GM18861 (cell line): ENCODE measurements at regions not wholly inside any gene's neighbourhood (a gene's known extent, or its start where the extent isn't known, plus 50 kb on each side); places are given as distances from the start of the nearest gene placed in this dataset.

Experiments
- ATAC-seq: cut with Tn5 transposase; IDR thresholded peaks from one replicate; pipeline ENCODE4 v1.9.1; 2021; ENCODE audit not compliant: unreplicated experiment

- ATAC-seq, result no peak
Observed at GRCh38 chr1:5661196-5662085, 330.8 kb downstream of the NPHP4 start.

DNA sequence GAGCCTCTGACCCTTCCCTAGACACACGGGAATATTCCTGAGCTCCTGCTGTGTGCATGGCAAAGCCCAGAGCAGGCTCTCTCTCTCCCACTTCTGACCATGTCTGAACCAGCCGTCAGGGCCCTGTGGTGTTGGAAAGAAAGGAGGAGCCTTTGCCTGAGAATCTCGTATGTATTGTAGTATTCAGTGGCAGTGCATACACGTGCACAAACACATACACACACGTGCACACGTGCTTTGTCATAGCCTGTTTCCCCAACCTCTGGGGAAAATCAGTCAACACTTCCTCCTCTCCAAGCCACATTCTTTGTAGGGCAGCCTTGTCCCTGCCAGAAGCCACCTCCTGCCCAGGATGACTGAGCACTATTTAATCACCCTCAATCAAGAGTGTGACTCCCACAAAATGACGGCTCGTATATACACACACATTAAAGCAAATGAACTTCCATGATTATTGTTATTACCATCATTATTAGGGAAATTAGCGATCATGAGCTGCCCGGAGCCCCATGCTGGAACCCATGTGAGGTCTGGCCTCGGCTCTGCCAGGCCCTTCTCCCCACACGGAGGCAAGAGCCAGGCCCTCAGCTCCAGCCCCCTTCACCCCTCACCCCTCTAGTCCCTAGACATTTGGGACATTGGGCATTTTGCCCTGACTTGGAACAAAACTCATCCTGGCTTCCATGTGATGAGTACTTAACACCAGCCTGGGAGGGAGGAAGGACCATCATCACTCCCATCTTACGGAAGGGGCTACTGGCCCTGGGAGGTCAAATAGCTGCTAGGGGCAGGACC, 331.9 kb downstream of the NPHP4 start:
- no peak for ATAC-seq

DNA sequence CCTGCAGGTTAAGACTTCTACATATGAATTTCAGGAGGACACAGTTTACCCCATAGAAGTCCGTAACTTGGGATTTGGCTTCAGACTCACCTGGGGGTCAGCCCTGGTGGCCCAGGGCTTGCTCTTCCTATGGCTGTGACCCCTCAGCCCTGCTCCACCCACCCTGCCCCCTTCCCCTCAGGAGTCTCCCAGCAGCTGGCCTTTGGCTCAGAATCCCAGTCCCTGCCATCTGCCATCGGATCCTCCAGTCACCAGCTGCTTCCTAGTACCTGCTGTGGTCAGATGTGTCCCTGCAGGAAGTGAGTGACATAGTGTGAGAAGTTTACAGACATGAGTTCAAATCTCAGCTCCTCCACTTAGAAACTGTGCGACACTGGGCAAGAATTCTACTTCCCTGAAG, 332.6 kb downstream of the NPHP4 start:
- ATAC-seq, result no peak

DNA sequence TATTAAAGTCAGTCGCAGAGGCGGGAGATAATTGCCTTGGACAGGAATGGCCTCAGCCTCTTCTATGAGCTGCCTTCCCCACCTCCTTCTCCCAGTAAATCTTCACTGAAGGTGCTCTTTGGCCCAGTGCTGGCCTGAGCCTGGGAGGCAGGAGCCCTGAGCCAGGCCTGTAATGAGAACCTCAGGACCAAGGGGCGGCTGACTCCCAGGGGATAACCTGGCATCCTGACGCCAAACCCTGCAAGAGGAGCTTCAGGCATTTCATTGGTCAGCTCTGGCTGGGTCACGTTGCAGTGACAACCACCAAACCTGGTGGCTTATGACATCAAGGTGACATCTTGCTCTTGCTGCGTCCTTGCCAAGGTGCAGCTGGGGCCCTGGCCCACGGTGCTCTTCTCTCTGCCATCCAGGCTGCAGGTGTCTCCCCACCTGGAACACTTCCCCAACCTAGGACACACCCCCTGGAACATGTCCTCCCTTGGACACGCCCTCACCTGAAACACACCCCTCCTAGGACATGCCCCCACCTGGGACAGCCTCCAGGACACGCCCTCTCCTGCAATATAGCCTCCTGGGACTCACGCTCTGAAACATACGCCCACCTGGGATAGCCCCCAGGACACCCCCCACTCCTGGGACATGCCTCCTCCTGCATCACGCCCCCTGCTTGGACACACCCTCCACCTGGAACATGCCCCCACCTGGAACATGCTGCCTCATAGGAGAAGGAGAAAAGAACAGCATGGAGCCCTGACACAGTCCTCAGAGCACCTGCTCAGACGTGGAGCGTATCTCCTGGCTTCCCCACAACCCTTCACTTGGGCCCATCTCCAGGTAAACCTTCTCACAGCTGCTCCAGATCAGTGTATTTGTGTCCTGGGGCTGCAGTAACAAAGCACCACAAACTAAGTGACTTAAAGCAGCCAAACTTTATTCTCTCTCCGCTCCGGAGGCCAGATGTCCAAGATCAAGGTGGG, 333.6 kb downstream of the NPHP4 start:
- ATAC-seq, result no peak

DNA sequence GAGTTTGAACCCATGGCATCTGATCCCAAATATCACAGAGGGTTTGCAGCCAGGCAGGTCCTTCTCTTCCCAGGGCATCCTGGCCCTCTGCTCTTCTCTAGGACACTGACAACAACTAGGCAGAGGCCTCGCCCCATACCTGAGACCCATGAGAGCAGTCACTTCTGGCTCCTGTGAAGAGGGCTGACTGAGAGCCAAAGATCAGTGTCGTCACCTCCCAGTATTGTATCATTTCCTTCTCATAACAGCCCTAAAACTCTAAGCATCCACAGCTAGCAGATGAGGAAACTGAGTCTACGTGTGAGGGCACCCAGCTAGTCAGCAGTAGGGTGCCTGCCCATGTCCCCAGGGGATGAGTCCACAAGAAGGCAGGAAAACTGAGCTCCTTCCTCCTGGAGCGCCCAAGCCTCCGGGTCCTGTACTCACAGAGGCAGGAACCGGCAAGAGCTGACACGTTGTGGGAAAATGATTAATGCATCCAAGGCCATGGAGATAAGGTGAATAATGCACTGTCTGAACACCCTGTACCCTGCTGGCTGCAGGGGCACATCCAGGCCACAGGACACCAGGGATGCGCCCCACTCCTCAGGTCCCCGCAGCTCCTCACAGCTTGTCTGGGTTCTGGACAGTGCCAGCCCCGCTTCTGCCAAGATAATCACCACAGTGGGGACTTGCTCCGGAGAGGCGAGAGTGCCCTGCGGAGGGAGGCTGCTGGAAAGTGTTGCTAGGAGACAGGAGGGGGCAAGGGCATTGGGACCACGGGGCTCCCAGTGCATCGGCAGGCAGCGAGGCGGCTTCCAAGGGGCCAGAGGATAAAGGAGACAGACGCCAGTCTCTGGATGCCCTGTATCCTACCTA, 340.0 kb downstream of the NPHP4 start:
- ATAC-seq, result no peak

DNA sequence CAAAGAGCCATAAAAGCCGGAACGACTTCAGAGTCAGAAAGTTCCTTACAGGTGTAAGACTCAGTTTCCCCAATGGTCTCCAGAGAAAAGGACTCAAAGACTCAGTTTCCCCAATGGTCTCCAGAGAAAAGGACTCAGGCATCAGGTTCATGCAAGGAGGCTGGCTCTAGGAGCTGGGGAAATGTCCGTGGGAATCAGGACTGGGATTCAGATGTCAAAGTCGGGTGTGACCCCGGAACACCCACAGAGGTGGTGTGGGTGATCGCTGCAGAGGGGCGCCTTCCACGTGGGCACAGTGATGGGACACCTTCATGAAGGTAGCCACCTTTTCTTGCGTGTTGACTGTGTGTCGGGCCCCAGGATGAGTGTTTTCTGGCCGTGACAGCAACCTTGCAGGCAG, 340.8 kb downstream of the NPHP4 start:
- ATAC-seq, result no peak

DNA sequence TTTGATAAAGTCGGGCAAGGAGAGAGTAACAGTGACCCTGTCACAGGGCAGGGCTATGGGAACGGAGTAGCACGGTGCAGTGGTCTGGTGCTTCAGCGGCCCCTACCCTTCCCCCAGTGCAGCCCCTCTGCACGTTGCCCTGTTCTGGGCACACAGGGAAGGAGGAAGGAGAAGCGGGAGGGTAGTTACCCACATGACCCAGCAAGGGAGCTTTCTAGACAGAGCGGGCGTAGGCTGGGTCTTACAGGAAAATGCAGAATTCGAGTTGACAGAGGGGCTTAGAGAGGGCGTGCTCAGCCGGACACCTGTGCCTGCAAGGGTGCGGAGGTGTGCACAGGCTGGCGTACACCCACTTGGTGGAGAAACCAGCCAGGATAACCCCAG, 341.2 kb downstream of the NPHP4 start:
- no peak for ATAC-seq

- ATAC-seq, result no peak
Observed at GRCh38 chr1:5650283-5651026, 341.8 kb downstream of the NPHP4 start.

GRCh38 chr1:5649795-5650194, 342.4 kb downstream of the NPHP4 start:
- no peak for ATAC-seq

GRCh38 chr1:5649166-5649551, 343.1 kb downstream of the NPHP4 start:
- no peak for ATAC-seq

DNA sequence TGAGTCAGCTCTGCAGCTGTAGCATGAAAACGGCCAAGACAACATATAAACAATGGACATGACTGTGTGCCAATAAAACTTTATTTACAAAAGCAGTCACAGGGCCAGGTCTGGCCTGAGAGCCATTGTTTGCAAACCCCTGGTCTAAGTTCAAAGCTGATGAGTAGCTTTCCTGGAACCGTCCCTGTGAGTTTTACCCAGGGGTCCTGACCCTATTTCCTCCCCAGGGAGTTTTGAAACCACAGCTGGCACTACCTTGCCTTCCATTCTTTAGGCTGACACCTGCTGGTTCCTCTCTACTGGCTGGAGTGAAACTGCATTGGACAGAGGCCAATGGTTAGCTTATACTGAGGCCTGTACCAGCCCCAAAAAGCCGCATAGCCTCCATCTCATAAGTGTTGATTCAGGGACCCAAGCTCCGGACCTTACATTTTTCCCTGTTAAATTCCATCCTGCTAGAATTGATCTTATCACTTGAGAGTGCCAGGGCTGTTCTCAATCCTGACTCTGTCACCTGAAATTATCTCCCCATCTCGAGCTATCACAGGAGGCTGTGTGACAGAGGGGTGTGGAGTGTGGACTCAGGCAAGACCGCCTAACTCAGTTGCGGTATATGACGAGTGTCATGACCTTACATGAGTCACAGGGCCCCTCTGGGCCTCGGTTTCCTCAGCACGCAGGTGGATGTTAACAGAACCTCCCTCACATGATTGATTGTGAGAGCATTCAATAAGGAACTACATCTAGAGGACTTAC, 343.6 kb downstream of the NPHP4 start:
- ATAC-seq, result no peak

- no peak for ATAC-seq
Observed at GRCh38 chr1:5647234-5647633, 345.0 kb downstream of the NPHP4 start.

DNA sequence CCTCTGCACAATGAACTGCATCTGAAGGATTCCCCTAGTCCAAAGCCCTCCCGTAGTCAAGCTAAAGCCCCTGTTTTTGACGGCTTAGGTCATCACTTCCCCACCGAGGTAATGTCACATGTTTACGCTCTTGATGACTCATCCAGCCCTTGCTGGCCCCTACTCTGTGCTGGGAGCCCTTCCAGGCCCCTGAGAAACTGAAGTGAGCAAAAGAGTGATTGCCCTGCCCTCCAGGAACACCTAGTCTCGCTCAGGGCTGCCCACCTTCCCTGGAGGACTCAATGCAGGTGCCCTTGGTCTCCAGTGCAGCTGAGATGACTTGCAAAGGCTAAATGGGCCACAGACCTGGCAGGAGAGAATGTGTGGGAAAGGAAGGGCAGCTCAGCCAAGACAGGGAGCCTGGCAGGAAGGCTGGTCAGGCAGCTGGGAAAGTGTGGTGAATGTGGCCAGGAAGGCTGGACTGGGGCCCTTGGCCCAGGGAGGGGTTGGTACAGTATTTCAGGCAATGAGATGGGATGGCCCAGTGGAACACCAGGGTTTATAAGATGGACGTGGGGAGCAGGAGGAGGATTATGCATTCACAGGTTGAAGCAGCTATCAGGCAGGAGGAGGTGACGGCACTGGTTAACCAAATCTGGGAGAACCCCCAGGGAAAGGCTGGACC, 345.6 kb downstream of the NPHP4 start:
- ATAC-seq, result no peak

DNA sequence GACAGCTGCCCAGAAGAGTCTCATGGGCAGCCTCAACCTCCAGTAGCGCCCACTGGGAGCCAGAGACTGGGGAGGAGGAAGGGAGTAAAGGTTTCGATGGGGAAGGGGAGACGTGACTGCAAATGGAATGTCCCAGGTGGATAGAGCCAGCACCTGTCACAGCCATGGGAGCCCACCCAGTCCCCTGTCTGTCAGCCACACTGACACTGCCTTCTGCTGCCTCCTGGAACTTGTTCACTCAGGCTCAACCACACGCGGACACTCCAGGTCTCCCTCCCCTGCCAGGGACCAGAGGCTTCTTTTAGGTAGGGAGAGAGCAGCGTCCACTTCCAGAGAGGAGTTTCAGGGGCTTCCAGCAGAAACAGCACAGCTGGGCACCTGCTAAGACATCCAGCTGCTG, 346.3 kb downstream of the NPHP4 start:
- ATAC-seq, result no peak

DNA sequence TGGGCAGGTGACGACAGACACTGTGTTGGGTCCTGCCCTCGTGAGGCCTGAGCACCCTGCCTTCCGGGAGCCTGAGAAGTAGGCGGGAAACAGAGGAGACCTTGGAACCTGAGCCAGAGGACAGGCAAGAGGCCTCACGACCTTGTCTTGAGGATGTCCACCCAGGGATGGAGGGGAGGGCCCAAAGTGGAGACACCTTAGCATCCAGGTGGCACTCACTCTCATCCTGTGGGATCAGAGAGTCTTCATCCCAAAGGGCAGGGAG, 347.2 kb downstream of the NPHP4 start:
- ATAC-seq, result no peak

DNA sequence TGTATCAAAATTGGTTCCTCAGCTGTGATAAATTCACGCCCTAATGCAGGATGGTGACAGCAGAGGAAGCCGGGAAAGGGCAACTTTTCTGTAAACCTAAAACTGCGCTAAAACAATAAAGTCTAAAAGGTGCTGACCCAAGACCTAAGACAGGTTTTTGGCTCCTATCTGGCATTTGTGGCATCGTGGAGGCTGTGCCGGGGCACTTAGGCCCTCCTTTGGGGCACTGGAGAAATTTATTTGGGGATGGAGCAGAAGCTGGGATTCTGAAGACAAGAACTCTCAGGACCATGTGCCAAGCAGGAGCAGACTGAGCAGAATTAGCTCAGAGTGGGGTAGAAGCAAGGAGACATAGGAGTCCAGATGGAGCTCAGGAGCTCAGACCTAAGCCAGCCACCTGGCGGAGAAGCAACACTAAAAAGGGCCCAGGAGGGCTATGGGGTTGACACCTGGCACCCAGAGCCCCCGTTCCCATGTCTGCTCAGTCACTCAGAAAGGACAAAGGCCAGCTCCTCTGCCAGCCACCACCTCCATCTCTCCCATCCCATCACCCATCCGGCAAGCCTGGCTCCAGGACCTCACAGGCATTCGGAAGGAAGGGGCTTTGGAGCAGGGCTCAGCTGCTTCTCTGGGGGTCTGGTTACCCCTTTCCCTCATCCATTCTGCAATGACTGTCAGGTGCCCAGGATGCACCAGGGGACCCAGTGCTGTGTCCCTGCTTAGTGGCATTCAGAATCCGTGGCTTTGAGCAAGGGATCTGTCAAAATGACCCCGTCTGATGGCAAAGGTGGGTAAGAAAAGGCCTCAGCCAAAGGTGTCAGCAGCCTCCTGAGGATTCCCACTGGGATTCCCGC, 347.7 kb downstream of the NPHP4 start:
- ATAC-seq, result no peak

GRCh38 chr1:5643360-5644107, 348.7 kb downstream of the NPHP4 start:
- ATAC-seq, result no peak
